ENCODE measurements at regions not wholly inside any gene's neighbourhood (a gene's known extent, or its start where the extent isn't known, plus 50 kb on each side); places are given as distances from the start of the nearest gene placed in this dataset.
A peak's percentile ranks its signal among the peaks of the same experiment; 100 is the strongest.

DNA sequence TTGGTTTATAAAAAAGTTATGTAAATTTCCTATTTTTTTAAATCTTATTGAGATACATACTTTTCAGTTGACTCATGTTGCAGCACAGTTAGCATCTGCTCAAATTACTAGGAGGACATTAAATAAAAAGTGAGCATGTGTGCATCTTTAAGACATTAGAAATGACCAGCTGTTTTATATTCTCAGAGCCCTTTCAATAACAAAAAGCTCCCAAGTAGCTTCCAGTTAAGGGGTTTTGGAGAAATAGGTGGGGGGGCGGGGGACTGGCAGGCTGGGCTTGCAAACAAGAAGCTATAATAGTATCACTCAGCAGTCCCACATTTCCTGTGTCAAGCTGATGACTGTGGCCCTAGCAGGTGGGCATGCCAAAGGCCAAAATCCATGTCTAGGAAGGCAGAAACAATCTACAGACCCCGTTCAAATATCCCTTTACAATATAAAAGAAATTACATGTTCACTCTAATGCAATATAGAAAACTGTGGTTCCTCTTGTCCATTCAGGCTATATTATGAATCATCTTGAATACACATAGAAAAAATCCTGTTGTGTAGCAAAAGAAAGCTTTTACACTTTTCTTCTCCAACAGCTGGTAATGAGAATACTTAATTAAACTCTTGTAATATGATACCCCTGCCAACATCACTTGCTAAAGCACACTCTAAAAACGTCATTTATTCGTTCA is 1713.2 kb upstream of the SLC10A2 start:
- Histone ChIP-seq H3K36me3 (ENCODE audit: insufficient read depth, low read length) (no peaks in the 10 kb centered on the region), H3K4me3 (ENCODE audit: low read depth, low read length, poor library complexity, severe bottlenecking) (no peak overlapping the region), H3K4me1 (ENCODE audit: insufficient read depth, low read length, poor library complexity, severe bottlenecking) (no peaks in the 10 kb centered on the region), H3K9me3 (ENCODE audit: low read length) (no peaks in the 10 kb centered on the region), H3K27ac (ENCODE audit: low read depth, low read length, poor library complexity, severe bottlenecking) (no peak overlapping the region), H3K4me2 (ENCODE audit: low read length) (no peak overlapping the region), H4K20me1 (ENCODE audit: insufficient read depth, low read length) (no peaks in the 10 kb centered on the region), H3K79me2 (ENCODE audit: insufficient read depth, low read depth, low read length) (no peaks in the 10 kb centered on the region), H3K9me2 (ENCODE audit: insufficient read depth, low read length) (no peaks in the 10 kb centered on the region), H2AFZ (ENCODE audit: low read length) (no peak overlapping the region)
- BruUV-seq (replicated peaks): no TSS peak
- CTCF ChIA-PET (ENCODE audit: unreplicated experiment): no interaction called here
- DNase-seq (ENCODE audit: low spot score): no peak
- TF ChIP-seq, protein P1, sequence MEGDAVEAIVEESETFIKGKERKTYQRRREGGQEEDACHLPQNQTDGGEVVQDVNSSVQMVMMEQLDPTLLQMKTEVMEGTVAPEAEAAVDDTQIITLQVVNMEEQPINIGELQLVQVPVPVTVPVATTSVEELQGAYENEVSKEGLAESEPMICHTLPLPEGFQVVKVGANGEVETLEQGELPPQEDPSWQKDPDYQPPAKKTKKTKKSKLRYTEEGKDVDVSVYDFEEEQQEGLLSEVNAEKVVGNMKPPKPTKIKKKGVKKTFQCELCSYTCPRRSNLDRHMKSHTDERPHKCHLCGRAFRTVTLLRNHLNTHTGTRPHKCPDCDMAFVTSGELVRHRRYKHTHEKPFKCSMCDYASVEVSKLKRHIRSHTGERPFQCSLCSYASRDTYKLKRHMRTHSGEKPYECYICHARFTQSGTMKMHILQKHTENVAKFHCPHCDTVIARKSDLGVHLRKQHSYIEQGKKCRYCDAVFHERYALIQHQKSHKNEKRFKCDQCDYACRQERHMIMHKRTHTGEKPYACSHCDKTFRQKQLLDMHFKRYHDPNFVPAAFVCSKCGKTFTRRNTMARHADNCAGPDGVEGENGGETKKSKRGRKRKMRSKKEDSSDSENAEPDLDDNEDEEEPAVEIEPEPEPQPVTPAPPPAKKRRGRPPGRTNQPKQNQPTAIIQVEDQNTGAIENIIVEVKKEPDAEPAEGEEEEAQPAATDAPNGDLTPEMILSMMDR (conservative IDR thresholded peaks at IDR 0.05; ENCODE audit: low read length): no peak
- TF ChIP-seq EZH2phosphoT487 (IDR thresholded peaks at IDR 0.05; ENCODE audit: borderline replicate concordance, low read depth, low read length): no peak
- intact Hi-C loops (cut with micrococcal nuclease; ENCODE audit: unreplicated experiment): no loop called here
- POLR2A ChIA-PET: no interaction called here

DNA sequence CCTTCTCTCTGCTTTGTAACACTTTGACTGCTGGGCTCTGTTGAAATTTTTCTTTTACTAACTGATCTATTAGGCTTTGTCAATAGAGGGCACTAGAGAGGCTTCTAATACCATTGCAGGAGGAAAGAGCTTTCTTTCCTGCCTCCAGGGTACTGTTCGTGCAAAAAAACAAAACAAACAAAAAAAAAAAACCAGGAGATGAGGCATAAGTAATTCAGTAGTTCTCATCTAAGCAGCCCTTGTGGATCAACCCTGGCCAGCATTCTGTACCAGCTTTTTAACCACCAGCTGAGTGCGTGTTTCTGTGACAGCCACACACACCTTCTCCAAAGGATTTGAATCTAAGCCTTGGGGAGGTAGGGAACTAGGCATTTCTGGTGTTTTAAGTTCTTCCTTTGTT is 1707.6 kb upstream of the SLC10A2 start:
- TF ChIP-seq EZH2phosphoT487 (IDR thresholded peaks at IDR 0.05; ENCODE audit: borderline replicate concordance, low read depth, low read length): no peak
- TF ChIP-seq, protein P1 (conservative IDR thresholded peaks at IDR 0.05; ENCODE audit: low read length): peak; percentile 69
- ChIA-PET CTCF (ENCODE audit: unreplicated experiment) (no interaction called here), POLR2A (no interaction called here)
- Histone ChIP-seq H3K79me2 (ENCODE audit: insufficient read depth, low read depth, low read length) (no peaks in the 10 kb centered on the region), H2AFZ (ENCODE audit: low read length) (no peak overlapping the region), H4K20me1 (ENCODE audit: insufficient read depth, low read length) (no peaks in the 10 kb centered on the region), H3K4me1 (ENCODE audit: insufficient read depth, low read length, poor library complexity, severe bottlenecking) (no peaks in the 10 kb centered on the region), H3K4me3 (ENCODE audit: low read depth, low read length, poor library complexity, severe bottlenecking) (no peak overlapping the region), H3K27ac (ENCODE audit: low read depth, low read length, poor library complexity, severe bottlenecking) (no peak overlapping the region), H3K9me2 (ENCODE audit: insufficient read depth, low read length) (no peaks in the 10 kb centered on the region), H3K9me3 (ENCODE audit: low read length) (no peaks in the 10 kb centered on the region), H3K4me2 (ENCODE audit: low read length) (no peak overlapping the region), H3K36me3 (ENCODE audit: insufficient read depth, low read length) (no peaks in the 10 kb centered on the region)
- peak; percentile 20 for DNase-seq (ENCODE audit: low spot score)
- intact Hi-C loops (cut with micrococcal nuclease; ENCODE audit: unreplicated experiment): no loop called here
- no TSS peak for BruUV-seq (replicated peaks)

DNA sequence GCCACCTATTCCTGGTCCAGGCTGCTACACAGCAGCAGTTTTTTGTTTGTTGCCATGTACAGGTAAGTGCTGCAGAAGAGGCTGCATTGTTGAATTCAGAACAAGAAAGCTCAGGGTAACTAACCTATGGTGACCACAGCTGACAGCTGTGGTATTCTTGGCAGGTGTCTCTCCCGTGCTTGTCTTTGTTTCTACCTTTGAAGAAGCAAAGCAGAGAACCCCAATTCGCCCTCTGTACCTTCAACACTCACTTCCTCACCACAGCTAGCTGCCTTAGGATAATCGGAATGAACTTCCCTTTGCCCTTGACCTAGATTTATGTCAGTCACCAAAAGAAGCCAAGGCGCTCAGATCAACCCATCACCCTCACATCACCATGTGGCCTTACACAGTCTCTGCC is 1703.3 kb upstream of the SLC10A2 start:
- no peak overlapping the region for H2AFZ ChIP-seq (ENCODE audit: low read length)
- no peaks in the 10 kb centered on the region for H3K9me2 ChIP-seq (ENCODE audit: insufficient read depth, low read length)
- TF ChIP-seq EZH2phosphoT487 (IDR thresholded peaks at IDR 0.05; ENCODE audit: borderline replicate concordance, low read depth, low read length): no peak
- TF ChIP-seq, protein P1 (conservative IDR thresholded peaks at IDR 0.05; ENCODE audit: low read length): no peak
- ChIA-PET POLR2A (no interaction called here), CTCF (ENCODE audit: unreplicated experiment) (no interaction called here)
- no peak overlapping the region for H3K4me3 ChIP-seq (ENCODE audit: low read depth, low read length, poor library complexity, severe bottlenecking)
- H3K4me1 ChIP-seq (ENCODE audit: insufficient read depth, low read length, poor library complexity, severe bottlenecking): no peaks in the 10 kb centered on the region
- no peaks in the 10 kb centered on the region for H3K36me3 ChIP-seq (ENCODE audit: insufficient read depth, low read length)
- no peak for DNase-seq (ENCODE audit: low spot score)
- no peaks in the 10 kb centered on the region for H4K20me1 ChIP-seq (ENCODE audit: insufficient read depth, low read length)
- no peak overlapping the region for H3K27ac ChIP-seq (ENCODE audit: low read depth, low read length, poor library complexity, severe bottlenecking)
- H3K9me3 ChIP-seq (ENCODE audit: low read length): no peaks in the 10 kb centered on the region
- no peak overlapping the region for H3K4me2 ChIP-seq (ENCODE audit: low read length)
- BruUV-seq (replicated peaks): no TSS peak
- intact Hi-C loops (cut with micrococcal nuclease; ENCODE audit: unreplicated experiment): no loop called here
- no peaks in the 10 kb centered on the region for H3K79me2 ChIP-seq (ENCODE audit: insufficient read depth, low read depth, low read length)

Data from OCI-LY7 (cell line).